OCI-LY7 (cell line): ENCODE measurements at regions not wholly inside any gene's neighbourhood (a gene's known extent, or its start where the extent isn't known, plus 50 kb on each side); places are given as distances from the start of the nearest gene placed in this dataset.

Experiments
- EZH2phosphoT487 ChIP-seq: fragments of 200-600 bp; sonication (generic); IDR thresholded peaks from 2 replicates; pipeline ENCODE4 v1.6.1; 2018; ENCODE audit warnings: low read depth, borderline replicate concordance, mild to moderate bottlenecking, mixed run types, antibody characterized with exemption, low read length, moderate library complexity, mixed read lengths
- TF ChIP-seq, protein P1 (sequence below): fragments of 200-600 bp; sonication (generic); conservative IDR thresholded peaks from 2 replicates; pipeline ENCODE4 v1.5.1; 2014; ENCODE audit warnings: mild to moderate bottlenecking, antibody characterized with exemption, low read length, moderate library complexity, mixed read lengths

- TF ChIP-seq, protein P1, sequence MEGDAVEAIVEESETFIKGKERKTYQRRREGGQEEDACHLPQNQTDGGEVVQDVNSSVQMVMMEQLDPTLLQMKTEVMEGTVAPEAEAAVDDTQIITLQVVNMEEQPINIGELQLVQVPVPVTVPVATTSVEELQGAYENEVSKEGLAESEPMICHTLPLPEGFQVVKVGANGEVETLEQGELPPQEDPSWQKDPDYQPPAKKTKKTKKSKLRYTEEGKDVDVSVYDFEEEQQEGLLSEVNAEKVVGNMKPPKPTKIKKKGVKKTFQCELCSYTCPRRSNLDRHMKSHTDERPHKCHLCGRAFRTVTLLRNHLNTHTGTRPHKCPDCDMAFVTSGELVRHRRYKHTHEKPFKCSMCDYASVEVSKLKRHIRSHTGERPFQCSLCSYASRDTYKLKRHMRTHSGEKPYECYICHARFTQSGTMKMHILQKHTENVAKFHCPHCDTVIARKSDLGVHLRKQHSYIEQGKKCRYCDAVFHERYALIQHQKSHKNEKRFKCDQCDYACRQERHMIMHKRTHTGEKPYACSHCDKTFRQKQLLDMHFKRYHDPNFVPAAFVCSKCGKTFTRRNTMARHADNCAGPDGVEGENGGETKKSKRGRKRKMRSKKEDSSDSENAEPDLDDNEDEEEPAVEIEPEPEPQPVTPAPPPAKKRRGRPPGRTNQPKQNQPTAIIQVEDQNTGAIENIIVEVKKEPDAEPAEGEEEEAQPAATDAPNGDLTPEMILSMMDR = no peak
- no peak for TF ChIP-seq EZH2phosphoT487
These were observed 225.7 kb upstream of the FANCL start for GRCh38 chr2:58466804-58467203.
